ENCODE measurements at regions not wholly inside any gene's neighbourhood (a gene's known extent, or its start where the extent isn't known, plus 50 kb on each side); places are given as distances from the start of the nearest gene placed in this dataset.
A peak's percentile ranks its signal among the peaks of the same experiment; 100 is the strongest.

DNA sequence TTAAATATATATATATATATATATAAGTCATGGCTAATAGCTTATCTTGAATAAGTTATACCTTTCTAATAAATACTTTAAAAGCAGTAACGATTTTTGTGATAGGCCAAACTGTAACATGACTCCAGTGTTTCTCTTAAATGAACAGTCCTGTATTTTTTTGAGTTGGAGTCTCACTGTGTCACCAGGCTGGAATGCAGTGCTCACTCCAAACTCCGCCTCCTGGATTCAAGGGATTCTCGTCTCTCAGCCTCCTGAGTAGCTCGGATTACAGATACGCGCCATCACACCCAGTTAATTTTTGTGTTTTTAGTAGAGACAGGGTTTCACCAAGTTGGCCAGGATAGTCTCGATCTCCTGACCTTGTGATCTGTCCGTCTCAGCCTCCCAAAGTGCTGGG is 814.2 kb upstream of the SLITRK5 start:
- TF ChIP-seq YY1 (IDR thresholded peaks at IDR 0.05; ENCODE audit: low read depth) = no peak
- TF ChIP-seq EP300 (IDR thresholded peaks at IDR 0.05; ENCODE audit: borderline replicate concordance) = no peak
- no peak for TF ChIP-seq TAF1 (IDR thresholded peaks at IDR 0.05; ENCODE audit: low read depth)
- no peak for TF ChIP-seq CREB1 (IDR thresholded peaks at IDR 0.05; ENCODE audit: low read depth)
- no peak for TF ChIP-seq MAX (IDR thresholded peaks at IDR 0.05)
- no peak for TF ChIP-seq ZBTB7A (IDR thresholded peaks at IDR 0.05; ENCODE audit: low read depth)
- no peak for TF ChIP-seq USF1 (IDR thresholded peaks at IDR 0.05)
- TF ChIP-seq FOXM1 (IDR thresholded peaks at IDR 0.05; ENCODE audit: borderline replicate concordance, low read depth) = peak; percentile 74
- TF ChIP-seq, protein P1, sequence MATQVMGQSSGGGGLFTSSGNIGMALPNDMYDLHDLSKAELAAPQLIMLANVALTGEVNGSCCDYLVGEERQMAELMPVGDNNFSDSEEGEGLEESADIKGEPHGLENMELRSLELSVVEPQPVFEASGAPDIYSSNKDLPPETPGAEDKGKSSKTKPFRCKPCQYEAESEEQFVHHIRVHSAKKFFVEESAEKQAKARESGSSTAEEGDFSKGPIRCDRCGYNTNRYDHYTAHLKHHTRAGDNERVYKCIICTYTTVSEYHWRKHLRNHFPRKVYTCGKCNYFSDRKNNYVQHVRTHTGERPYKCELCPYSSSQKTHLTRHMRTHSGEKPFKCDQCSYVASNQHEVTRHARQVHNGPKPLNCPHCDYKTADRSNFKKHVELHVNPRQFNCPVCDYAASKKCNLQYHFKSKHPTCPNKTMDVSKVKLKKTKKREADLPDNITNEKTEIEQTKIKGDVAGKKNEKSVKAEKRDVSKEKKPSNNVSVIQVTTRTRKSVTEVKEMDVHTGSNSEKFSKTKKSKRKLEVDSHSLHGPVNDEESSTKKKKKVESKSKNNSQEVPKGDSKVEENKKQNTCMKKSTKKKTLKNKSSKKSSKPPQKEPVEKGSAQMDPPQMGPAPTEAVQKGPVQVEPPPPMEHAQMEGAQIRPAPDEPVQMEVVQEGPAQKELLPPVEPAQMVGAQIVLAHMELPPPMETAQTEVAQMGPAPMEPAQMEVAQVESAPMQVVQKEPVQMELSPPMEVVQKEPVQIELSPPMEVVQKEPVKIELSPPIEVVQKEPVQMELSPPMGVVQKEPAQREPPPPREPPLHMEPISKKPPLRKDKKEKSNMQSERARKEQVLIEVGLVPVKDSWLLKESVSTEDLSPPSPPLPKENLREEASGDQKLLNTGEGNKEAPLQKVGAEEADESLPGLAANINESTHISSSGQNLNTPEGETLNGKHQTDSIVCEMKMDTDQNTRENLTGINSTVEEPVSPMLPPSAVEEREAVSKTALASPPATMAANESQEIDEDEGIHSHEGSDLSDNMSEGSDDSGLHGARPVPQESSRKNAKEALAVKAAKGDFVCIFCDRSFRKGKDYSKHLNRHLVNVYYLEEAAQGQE (IDR thresholded peaks at IDR 0.05; ENCODE audit: low read depth) = no peak
- no peak for TF ChIP-seq RAD21 (IDR thresholded peaks at IDR 0.05; ENCODE audit: low read depth)

All from Ishikawa (cell line).